Ascending aorta (tissue), 2 donors: ENCODE measurements at regions not wholly inside any gene's neighbourhood (a gene's known extent, or its start where the extent isn't known, plus 50 kb on each side); places are given as distances from the start of the nearest gene placed in this dataset.

Experiments used
- DNase-seq, 2 donors: peaks; one replicate each; pipeline ENCODE4 v3.0.0-alpha.2; 2019; ENCODE audit warnings: low spot score in 2 of 2
- H3K27ac ChIP-seq, 2 donors: fragments of 200-600 bp; sonication (generic); one replicate each; pipeline ENCODE4 v1.5.1; 2016 to 2017; ENCODE audit warnings: mild to moderate bottlenecking in 1 of 2
- H3K27me3 ChIP-seq: fragments of 200-600 bp; sonication (generic); one replicate; pipeline ENCODE4 v1.5.1; 2017
- H3K36me3 ChIP-seq, 2 donors: fragments of 200-600 bp; sonication (generic); one replicate each; pipeline ENCODE4 v1.5.1; 2016
- H3K4me1 ChIP-seq, 2 donors: fragments of 200-600 bp; sonication (generic); one replicate each; pipeline ENCODE4 v1.5.1; 2016 to 2017; ENCODE audit warnings: mild to moderate bottlenecking in 1 of 2
- H3K4me3 ChIP-seq, 2 donors: fragments of 200-600 bp; sonication (generic); one replicate each; pipeline ENCODE4 v1.5.1; 2016 to 2017; ENCODE audit warnings: mild to moderate bottlenecking in 1 of 2
- H3K9me3 ChIP-seq, 2 donors: fragments of 200-600 bp; sonication (generic); one replicate each; pipeline ENCODE4 v1.5.1; 2016
- CTCF ChIP-seq, 3 experiments: fragments of 200-600 bp in 2 of 3; fragments of 450-650 bp in 1 of 3; sonication (generic) in 2 of 3; IDR thresholded peaks; one replicate each; pipeline ENCODE4 v1.5.1; 2016 to 2019; ENCODE audit warnings: antibody characterized with exemption in 3 of 3, mild to moderate bottlenecking in 1 of 3, moderate library complexity in 1 of 3
- intact Hi-C: fragments of 100-400 bp; cut with DNase I; formaldehyde crosslinking; loops from one replicate; pipeline ENCODE4 v1.15.1; 2023

DNA sequence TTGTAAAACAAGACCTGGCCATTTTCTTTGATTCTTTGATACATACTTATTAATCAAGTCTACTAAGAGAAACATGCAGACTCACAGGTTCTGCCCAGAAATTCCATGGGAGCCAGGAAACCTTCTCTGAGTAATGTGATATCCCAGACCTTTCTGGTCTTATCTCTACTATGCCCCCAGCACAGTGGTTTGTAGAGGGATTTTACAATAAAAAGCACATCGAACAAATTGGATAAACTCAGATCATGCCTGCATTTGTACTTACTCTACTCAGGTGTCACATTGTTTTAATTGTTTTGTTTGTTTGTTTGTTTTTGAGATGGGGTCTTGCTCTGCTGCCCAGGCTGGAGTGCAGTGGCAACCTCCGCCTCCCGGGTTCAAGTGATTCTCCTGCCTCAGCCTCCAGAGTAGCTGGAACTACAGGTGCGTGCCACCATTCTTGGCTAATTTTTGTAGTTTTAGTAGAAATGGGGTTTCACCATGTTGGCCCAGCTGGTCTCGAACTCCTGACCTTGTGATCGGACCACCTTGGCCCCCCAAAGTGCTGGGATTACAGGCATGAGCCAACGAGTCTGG lies 179.5 kb downstream of the ZNF608 start:
- Histone ChIP-seq H3K9me3 (no peaks in the 10 kb centered on the region), H3K4me1 (no peaks in the 10 kb centered on the region), H3K27me3 (no peaks in the 10 kb centered on the region), H3K27ac (no peak overlapping the region), H3K4me3 (no peak overlapping the region), H3K36me3 (no peaks in the 10 kb centered on the region)
- intact Hi-C loops: no loop called here
- no peak for DNase-seq
- no peak for TF ChIP-seq CTCF (IDR thresholded peaks at IDR 0.05)

DNA sequence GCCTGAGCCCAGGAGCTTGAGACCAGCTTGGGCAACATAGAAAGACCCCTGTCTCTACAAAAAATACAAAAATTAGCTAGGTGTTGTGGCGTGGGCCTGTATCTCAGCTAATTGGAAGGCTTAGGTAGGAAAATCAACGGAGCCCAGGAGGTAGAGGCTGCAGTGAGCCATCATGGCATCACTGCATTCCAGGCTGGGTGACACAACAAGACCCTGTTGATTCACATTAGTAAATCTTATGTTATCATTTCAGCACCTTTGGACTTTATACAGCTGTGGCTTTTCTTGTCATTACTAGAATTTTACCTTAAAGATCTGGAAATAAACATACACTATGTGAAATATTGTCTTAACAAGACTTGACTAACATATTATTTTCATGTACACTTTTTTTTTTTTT lies 185.0 kb downstream of the ZNF608 start:
- intact Hi-C loops: no loop called here
- Histone ChIP-seq H3K27me3 (no peaks in the 10 kb centered on the region), H3K4me1 (no peaks in the 10 kb centered on the region), H3K27ac (no peak overlapping the region), H3K4me3 (no peak overlapping the region), H3K9me3 (no peaks in the 10 kb centered on the region), H3K36me3 (no peaks in the 10 kb centered on the region)
- no peak for TF ChIP-seq CTCF (IDR thresholded peaks at IDR 0.05)
- no peak for DNase-seq

DNA sequence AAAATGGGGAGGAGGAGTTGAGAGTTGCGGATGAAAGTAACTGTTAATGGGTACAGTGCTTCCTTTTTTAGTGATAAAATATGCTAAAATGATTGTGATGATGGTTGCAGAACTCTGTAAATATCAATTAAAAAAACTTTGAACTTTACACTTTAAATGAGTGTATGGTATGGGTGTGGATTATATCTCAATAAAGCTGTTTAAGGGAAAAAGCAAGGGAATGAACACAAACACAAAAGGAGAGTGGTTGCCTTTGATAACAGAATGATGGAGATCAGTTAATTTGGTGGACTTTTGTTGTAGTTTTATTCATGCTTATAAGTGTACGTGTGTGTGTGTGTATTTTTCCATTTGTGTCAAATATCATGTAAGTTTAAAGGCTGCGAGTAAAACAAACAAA lies 186.1 kb downstream of the ZNF608 start:
- intact Hi-C loops: no loop called here
- Histone ChIP-seq H3K4me1 (no peaks in the 10 kb centered on the region), H3K36me3 (no peaks in the 10 kb centered on the region), H3K27ac (no peak overlapping the region), H3K4me3 (no peak overlapping the region), H3K27me3 (no peaks in the 10 kb centered on the region), H3K9me3 (no peaks in the 10 kb centered on the region)
- TF ChIP-seq CTCF (IDR thresholded peaks at IDR 0.05): no peak
- no peak for DNase-seq

GRCh38 chr5:124557761-124558160 lies 188.7 kb downstream of the ZNF608 start:
- Histone ChIP-seq H3K4me1 (no peaks in the 10 kb centered on the region), H3K36me3 (no peaks in the 10 kb centered on the region), H3K9me3 (no peaks in the 10 kb centered on the region), H3K4me3 (no peak overlapping the region), H3K27ac (no peak overlapping the region), H3K27me3 (no peaks in the 10 kb centered on the region)
- DNase-seq: no peak
- intact Hi-C loops: no loop called here
- TF ChIP-seq CTCF (IDR thresholded peaks at IDR 0.05): no peak

- no peak for TF ChIP-seq CTCF (IDR thresholded peaks at IDR 0.05)
- no peak for DNase-seq
Measured at GRCh38 chr5:124554746-124555578, 191.5 kb downstream of the ZNF608 start.

More at GRCh38 chr5:124554746-124555578, 191.5 kb downstream of the ZNF608 start:
- Histone ChIP-seq H3K4me1 (no peaks in the 10 kb centered on the region), H3K9me3 (no peaks in the 10 kb centered on the region), H3K27ac (no peak overlapping the region), H3K27me3 (no peaks in the 10 kb centered on the region), H3K36me3 (no peaks in the 10 kb centered on the region), H3K4me3 (no peak overlapping the region)
- intact Hi-C loops: no loop called here
